ENCODE measurements at regions not wholly inside any gene's neighbourhood (a gene's known extent, or its start where the extent isn't known, plus 50 kb on each side); places are given as distances from the start of the nearest gene placed in this dataset.

DNA sequence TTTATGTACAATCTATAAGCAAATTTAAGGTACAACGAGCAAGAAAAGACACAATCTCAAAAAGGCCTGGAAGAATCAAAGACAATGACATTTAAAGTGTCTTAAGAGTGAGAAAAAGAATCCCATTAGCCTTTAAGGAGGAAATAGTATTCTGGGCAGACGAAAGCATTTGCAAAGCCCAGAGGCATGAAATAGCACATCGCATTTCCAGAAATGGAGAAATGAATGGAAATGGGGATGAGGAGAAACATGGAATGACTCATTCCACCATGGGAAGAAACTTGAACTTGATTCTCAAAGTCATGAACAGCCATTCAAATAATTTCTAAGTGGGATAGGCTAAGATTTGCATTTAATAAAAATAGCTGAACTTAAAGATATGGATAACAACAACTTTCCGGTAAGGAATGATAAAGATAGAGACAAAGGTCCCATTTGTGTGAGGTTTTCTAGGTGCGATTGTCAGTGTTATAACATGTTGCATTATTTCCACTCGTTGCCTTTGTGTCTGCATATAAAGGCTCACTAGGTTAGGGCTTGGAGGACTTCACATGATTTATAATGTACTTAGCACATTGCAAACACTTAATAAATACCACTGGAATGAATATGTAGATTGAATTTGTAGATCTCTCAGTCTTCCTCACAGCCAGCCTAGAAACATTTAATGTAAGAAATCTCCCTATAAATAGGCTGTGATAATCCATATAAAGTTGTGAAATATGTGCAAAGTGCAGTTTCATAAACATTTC, 310.3 kb upstream of the KLF6 start:
- no peak for DNase-seq (ENCODE audit: low read depth in 2 of 3, low spot score in 2 of 3)

DNA sequence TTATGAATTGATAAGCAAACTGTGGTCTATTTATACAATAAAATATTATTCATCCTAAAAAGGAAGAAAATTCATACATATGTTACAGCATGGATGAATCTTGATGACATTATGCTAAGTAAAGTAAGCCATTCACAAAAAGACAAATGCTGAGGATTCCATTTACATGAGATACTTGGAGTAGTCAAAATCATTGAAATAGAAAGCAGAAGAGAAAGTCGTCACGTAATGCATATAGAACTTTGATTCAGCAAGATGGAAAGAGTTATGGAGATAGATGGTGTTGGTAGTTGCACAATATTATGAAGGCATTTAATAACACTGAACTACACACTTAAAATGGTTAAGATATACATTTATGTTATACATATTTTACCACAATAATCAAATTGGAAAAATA, 309.7 kb upstream of the KLF6 start:
- DNase-seq (ENCODE audit: low read depth in 2 of 3, low spot score in 2 of 3): no peak

DNA sequence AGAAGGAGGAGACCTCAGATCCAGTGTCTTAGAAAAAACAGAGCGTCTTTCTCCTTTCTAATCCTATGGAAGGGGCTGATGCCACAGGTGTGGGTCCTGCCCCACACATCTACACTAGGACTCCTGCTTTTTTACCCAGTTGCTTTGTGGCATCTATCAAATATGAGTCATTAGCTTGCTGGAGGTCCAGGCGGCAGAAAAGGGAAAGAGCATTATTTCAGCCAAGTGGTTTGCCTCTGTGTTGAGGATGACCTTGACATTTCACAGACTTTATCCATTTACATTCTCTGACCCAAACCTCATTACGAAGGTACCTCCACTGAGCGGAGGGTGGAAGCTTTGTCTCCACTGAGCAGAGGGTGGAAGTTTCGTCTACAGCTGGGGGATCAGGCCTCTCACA, 308.4 kb upstream of the KLF6 start:
- DNase-seq (ENCODE audit: low read depth in 2 of 3, low spot score in 2 of 3): no peak

DNA sequence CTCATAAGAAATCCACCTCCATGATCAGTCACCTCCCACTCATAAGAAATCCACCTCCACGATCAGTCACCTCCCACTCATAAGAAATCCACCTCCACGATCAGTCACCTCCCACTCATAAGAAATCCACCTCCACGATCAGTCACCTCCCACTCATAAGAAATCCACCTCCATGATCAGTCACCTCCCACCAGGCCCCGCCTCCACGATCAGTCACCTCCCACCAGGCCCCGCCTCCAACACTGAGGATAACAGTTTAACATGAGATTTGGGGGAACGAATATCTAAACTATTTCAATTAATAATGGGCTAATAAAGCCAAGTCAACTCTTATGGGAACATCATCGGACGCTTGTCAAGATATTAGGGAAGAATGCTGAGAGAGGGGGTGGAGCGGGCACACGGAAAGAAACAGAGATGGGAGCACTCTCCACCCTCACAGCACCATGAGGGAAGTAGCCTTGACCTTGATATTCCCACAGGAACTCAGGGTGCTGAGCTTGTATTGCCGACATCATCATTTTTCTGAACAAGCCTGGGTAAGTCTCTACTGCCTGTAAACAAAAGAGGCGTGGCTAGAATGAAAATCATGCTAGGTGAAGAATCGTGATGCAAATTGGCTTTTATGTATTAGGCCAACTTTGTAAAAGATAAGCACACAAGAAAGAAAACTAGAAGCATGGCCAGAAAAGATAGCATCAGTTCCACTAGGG, 303.5 kb upstream of the KLF6 start:
- no peak for DNase-seq (ENCODE audit: low read depth in 2 of 3, low spot score in 2 of 3)

DNA sequence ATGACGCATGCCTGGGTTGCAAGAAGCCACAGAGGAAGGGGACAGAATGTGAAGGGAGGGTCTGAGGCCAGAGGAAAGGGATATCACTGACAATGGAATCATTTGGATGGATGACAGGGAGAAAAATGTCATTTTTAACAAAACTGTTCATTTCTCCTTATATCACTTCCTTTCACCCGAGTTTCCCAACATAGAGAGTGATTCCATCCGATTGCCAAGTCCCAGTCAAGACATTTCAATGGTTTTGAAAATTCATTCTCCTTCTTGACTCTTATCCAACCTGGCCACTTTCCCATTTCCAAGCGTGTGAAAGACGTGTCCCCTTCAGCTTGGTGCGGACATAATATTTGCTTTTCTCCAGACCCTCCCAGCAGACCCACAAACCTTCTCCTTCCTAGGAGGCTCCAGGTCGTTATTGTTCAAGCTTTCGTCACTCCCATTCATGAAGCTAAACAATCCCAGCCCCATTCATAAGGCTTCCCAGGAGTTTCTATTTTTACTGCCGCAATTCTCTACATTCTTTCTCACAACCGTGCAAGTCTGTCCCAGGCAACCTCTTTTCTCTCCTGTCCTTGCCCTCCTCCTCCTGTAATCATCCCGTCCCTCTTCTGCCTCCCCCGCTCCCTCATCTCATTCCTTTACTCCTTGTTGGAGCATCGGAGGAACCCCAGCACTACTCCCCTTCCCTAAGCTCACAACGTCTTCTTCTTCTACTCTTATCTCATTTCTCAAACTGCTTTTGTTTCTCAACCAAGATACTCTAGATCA, 301.3 kb upstream of the KLF6 start:
- no peak for DNase-seq (ENCODE audit: low read depth in 2 of 3, low spot score in 2 of 3)

DNA sequence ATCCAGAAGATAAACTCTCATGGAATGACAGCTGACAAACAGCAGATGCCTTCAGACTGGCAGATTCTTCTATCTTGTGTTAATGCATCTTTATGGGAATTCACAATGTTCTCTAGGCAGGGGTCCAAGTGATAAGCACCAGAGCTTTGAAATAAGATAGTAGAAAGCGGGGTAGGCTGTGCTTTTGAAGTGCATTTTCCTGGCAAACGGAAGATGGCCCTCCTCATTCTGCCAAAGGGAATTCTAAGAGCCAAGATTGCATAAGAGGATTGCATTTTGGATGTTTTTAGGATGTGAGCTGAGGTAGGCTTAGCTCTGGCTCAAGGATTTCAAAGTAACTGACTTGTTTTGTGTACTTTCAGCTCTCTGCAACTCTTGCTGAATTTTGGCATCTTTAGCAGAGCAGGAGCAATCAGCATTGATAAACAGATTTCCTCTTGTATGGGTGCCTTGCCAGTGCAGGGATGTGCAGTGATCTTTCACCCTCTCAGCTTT, 298.5 kb upstream of the KLF6 start:
- DNase-seq (ENCODE audit: low read depth in 2 of 3, low spot score in 2 of 3): no peak

DNA sequence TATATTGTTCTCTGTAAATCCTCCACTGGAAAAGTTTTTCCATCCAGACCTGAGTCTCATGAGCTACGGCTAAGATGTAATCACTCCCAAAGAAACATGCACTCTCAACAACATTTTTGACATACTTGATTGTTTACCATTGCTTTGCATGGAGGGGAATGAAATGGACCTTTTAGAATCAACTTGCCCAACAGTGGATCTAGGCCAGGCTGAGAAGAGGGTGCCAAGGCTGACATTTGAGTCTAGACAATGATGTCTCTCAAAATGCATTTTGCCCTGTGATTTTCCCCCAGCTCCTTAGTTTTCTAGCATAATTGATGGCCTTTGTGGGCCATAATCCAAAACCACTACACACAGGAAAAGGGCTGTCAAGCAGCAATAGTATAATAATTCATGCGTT, 297.9 kb upstream of the KLF6 start:
- DNase-seq (ENCODE audit: low read depth in 2 of 3, low spot score in 2 of 3): no peak

DNA sequence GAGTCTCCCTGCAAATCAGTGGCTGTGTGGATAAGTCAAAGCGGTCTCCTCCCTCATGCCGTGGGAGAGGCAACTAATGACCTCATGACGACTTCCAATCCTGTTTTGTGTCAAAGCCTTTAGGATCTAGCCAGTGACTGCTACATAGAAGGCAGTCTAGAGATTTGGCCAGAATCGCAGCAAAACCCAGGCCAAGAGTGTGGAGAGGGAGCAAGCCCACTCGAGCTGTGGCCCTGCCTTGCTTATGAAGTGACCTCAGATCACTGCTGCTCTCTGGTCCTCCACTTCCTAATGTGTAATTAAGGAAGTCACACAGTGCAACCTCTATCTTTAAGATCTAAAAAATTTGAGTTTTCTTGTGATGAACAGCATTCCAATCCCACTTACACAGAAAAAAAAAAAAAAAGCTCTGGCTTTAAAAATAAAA, 296.7 kb upstream of the KLF6 start:
- DNase-seq (ENCODE audit: low read depth in 2 of 3, low spot score in 2 of 3): no peak

DNA sequence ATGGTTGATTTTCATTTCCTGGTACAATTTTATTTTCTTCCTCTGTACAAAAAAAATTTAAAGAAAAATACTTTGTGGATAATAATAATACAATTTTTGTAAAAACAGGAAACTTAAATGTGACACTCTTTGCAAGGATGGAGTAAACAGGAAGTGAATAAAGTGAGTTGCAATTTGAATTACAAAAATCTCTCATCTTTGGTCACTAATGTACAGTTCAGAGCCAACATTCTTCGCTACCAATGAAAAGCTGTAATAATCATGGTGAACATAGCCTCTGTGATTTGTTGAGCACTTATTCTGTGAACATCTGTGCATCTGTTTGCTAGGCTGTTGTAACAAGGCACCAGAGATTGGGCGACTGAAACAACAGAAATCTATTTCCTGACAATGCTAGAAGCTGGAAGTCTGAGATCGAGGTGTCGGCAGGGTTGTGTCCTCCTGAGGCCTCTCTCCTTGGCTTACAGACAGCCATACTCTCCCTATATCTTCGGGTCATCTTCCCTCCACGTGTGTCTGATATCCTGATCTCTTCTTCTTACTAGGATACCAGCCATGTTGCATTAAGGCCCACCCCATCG, 295.3 kb upstream of the KLF6 start:
- DNase-seq (ENCODE audit: low read depth in 2 of 3, low spot score in 2 of 3): no peak

DNA sequence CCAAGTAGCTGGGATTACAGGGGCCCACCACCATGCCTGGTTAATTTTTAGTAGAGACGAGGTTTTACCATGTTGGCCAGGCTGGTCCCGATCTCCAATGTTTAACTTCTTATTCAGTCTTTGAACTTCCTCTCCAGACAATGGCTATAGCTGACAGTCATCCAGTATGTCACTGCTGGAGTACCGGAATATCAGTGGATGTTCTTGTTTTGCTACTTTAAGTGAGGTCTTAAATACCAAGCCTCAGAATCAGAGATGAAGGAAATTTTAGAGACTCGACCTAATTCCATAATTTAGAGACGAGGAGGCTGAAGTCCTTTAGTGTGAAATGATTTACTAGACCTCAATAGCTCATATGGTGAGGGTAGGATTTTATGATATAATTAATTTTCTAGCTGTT, 294.8 kb upstream of the KLF6 start:
- DNase-seq (ENCODE audit: low read depth in 2 of 3, low spot score in 2 of 3): no peak

DNA sequence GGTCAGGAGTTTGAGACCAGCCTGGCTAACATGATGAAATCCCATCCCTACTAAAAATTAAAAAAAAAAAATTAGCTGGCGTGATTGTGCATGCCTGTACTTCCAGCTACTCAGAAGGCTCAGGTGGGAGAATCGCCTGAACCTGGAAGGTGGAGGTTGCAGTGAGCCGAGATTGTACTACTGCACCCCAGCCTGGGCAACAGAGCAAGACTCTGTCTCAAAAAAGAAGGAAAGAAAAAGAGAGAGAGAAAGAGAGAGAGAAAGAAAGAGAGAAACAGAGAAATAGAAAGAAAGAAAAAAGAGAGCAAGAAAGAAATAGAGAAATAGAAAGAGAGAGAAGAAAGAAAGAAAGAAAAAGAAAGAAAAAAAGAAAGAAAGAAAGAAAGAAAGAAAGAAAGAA, 292.8 kb upstream of the KLF6 start:
- no peak for DNase-seq (ENCODE audit: low read depth in 2 of 3, low spot score in 2 of 3)

DNA sequence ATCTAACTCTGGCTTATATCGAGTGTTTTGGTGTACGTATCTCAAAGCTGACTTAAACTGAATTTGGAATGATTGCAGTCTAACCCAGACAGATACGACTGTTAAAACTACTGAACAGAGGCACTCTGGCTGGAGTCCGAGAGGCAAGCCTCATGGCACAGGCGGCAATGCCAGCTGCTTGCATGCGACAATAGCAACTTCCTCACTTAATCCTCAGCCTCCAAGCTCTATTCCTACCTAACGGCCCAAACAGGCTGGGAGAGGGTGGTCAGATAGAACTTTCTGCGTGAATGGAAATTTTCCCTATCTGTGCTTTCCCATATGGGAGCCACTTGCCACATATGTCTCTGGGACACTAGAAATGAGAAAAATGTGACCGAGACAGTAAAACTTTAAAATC, 292.0 kb upstream of the KLF6 start:
- DNase-seq (ENCODE audit: low read depth in 2 of 3, low spot score in 2 of 3): no peak

DNA sequence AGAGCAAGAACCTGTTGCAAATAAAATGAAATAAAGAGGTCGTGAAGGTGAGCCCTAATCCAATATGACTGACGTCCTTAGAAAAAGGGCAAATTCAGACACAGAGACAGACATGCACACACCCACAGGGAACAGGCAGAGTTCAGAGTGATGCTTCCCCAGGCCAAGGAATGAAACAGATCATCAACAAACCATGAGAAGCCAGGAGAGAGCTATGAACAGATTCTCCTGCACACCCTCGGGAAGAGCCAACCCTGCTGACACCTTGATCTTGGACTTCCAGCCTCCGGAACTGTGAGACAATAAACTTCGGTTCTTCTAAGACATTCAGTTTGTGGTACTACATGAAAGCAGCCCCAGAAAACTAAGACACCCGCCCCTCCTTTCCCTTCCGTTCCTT, 290.4 kb upstream of the KLF6 start:
- DNase-seq (ENCODE audit: low read depth in 2 of 3, low spot score in 2 of 3): no peak

DNA sequence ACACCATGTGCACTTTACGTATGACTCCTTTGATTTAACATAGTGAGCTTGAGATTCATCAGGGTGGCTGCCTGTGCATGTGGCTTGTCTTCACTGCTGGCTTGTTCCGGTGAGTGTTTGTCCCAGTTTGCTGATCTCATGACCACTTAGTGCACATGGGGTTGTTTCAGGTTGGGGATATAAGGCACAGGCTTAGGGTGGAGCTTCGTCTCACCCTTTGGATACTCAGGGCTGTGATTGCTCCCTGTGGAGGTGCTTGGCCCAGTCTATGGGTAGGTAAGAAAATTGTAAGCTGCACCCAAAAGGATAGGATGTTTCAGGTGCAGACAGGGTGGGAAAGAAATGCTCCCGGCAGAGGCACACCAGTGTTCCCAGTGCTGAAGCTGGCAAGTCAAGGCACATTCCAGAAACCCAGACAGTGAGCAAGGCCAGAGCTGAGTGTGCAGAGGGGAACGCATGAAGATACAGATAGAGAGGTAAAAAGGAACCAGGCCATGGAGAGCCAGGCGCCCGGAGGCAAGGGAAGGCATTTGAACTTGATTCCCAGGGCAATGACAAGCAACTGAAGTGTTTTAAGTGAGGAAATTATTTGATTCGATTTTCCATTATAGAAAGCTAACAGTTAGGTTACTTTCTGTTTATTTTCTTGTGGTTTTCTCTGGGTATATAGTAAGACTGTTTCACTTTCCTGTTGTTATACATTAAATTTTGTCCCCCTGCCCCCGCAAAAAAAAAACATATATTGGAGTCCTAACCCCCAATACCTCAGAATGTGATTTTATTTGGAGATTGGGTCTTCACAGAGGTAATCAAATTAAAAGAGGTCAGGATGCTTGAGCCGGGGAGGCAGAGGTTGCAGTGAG, 289.8 kb upstream of the KLF6 start:
- DNase-seq (ENCODE audit: low read depth in 2 of 3, low spot score in 2 of 3): no peak

DNA sequence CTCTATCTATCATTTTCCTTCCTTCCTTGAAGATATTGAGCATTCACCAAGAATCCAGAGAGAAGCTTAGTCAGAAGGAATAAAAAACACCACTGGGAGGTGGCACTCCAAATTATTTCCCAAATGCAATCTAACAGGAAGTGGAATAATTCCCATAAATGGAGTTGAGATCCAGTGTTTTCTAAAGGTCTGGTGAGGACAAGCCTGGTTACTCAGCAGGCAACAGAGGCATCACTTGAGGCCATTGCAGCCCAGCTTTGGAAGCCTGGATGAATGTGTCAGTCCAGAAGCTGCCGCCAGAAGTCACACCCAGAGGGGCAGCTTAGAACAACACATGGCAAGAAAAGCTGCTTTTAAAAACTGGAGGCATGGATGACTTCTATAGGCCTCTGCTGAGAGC, 288.9 kb upstream of the KLF6 start:
- no peak for DNase-seq (ENCODE audit: low read depth in 2 of 3, low spot score in 2 of 3)

DNA sequence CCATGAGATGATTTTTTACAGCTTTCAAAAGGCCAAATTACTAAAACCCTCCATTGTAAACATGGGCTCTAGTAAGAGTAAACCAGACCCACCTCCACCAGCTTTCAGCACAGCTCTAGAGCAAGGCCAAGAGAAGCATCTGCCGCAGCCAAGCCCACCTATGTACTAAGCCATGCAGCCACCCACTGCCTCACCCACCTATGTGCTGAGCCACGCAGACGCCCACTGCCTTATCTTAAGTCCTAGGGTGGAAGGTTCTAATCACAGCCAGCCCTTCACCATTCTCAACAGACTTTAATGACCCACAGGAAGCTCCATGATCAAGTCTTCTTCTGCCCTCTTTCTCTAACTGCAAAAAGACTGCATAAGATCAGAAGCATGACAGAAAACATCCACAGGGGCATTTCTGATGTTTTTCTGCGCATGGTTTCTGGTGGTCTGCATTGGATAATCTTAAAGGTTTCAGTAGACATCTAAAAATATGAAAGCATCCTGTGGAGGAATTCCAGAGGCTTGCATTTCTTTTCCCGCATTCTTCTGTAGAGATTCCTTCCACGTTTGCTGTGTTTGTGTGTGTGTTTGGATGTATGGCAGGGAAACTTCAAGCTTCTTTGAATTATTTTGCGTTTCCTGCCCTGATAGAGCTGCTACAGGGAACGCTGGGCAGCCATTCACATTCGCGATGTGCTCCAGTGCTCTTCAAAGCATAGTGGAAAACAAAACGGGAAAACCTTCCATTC, 286.1 kb upstream of the KLF6 start:
- no peak for DNase-seq (ENCODE audit: low read depth in 2 of 3, low spot score in 2 of 3)

DNA sequence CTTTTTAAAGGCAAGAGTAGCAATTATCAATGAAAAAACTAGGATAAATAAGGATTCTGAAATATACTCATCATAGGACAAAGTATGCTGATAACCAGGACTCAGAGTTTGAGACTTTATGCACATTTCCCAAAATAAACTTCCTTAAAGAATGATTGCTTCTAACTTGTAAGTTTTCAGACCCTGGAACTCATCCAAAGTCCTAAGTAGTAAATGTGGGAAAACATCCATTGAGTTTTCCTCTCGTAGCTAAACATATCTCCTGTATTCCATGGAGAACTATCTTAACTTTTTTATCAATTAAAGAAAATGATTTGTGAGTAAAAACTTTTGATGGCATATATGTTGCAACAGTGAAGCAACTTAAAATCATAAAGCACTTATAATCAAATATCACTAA, 285.2 kb upstream of the KLF6 start:
- no peak for DNase-seq (ENCODE audit: low read depth in 2 of 3, low spot score in 2 of 3)

DNA sequence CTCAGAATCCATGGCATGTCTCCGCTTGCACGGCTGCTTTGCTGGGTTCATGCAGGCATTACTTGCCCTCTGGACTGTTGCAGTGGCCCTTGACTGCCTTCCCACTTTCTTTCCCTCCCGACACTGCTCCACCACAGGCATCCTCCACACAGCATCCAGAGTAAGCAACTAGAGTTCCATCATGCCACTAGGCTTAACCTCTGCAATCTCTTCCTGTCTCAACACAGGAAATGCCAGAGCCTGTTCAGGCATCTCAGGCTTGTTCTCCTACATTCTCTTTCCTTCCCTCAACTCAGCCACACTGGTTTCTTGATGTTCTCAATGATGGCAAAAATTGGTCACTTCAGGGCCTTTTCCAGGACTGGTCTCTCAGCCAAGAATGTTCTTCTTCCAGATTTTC, 284.5 kb upstream of the KLF6 start:
- no peak for DNase-seq (ENCODE audit: low read depth in 2 of 3, low spot score in 2 of 3)

DNA sequence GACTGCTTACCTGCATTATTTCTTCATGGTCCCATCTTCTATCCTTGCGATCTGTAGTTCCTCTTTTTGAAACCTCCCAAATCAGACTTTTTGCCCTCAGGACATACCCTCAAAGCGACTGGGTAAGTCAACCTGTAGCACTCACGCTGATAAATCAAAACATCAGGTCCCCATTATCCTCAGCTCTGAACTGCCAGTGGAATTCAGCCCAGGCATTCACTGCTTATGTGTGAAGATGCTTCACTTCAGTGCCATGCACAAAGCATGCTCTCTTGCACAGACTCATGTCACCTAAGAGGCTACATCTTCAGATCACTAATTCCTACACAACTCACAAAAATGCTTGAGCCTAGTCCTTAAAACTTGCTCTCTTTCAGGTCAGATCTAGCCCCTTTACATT, 283.6 kb upstream of the KLF6 start:
- no peak for DNase-seq (ENCODE audit: low read depth in 2 of 3, low spot score in 2 of 3)

DNA sequence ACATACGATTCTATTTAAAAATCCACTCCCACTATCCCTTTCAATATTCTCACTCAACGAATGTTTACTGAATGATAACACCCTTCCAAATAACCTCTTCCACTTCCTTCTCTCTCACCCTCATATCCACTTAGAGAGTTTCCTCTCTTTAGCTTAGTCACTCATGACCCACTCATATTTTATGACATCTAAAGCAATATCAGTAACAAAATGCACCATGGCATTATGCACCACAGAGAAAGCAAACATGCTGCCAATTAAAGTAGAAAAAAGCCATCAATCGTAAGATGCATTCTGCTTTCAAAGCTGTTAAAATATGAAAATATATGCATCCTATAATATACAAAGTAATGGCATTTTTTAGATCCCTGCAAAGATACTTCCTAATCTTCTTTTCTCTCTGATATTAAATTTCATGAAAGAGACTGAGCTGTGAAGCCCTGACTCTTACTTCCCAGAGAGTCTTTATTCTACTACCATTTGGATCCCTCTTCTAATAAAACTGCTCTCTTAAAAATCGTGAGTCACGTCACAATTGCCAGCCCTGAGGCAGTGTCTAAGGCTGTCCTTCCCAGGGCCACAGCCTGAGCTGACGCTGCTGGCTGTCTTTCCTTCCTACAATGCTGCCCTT, 283.0 kb upstream of the KLF6 start:
- no peak for DNase-seq (ENCODE audit: low read depth in 2 of 3, low spot score in 2 of 3)

All from activated CD8-positive, alpha-beta memory T cell treated with anti-CD3 and anti-CD28 coated beads for 48 hours (primary cell).